Cardiac septum (tissue), 1 donor: ENCODE measurements at regions not wholly inside any gene's neighbourhood (a gene's known extent, or its start where the extent isn't known, plus 50 kb on each side); places are given as distances from the start of the nearest gene placed in this dataset.

Experiments
- DNase-seq: peaks from one replicate; pipeline ENCODE4 v3.0.0-alpha.2; 2020; ENCODE audit warnings: low spot score
- intact Hi-C: fragments of 100-400 bp; cut with DNase I; formaldehyde crosslinking; loops from one replicate; pipeline ENCODE4 v1.14.0; 2022
- donor health status: DM: no; HTN: no; CAD: no.

GRCh38 chr18:76209597-76209996 lies 285.4 kb downstream of the ZNF516 start:
- no peak for DNase-seq
- intact Hi-C loops = no loop called here

GRCh38 chr18:76208678-76209306 lies 286.2 kb downstream of the ZNF516 start:
- no peak for DNase-seq
- intact Hi-C loops = no loop called here

- DNase-seq = no peak
- intact Hi-C loops = no loop called here
Observed at GRCh38 chr18:76205906-76206305, 289.1 kb downstream of the ZNF516 start.

GRCh38 chr18:76203552-76203951 lies 291.5 kb downstream of the ZNF516 start:
- no peak for DNase-seq

GRCh38 chr18:76202322-76202721 lies 292.7 kb downstream of the ZNF516 start:
- DNase-seq = no peak
- intact Hi-C loops = no loop called here

More at GRCh38 chr18:76203552-76203951, 291.5 kb downstream of the ZNF516 start:
- intact Hi-C loops = no loop called here

GRCh38 chr18:76195601-76196000 lies 299.4 kb downstream of the ZNF516 start:
- intact Hi-C loops = no loop called here
- no peak for DNase-seq

- intact Hi-C loops = no loop called here
- no peak for DNase-seq
Observed at GRCh38 chr18:76188097-76188496, 306.9 kb downstream of the ZNF516 start.

- intact Hi-C loops = no loop called here
- DNase-seq = no peak
Observed at GRCh38 chr18:76179257-76179656, 315.8 kb downstream of the ZNF516 start.

GRCh38 chr18:76177160-76177559 lies 317.9 kb downstream of the ZNF516 start:
- intact Hi-C loops = no loop called here
- no peak for DNase-seq

- intact Hi-C loops = no loop called here
- no peak for DNase-seq
Observed at GRCh38 chr18:76174451-76174850, 320.6 kb downstream of the ZNF516 start.

GRCh38 chr18:76169733-76170132 lies 325.3 kb downstream of the ZNF516 start:
- intact Hi-C loops = no loop called here

GRCh38 chr18:76167845-76168621 lies 327.0 kb downstream of the ZNF516 start:
- intact Hi-C loops = no loop called here
- DNase-seq = no peak

More at GRCh38 chr18:76169733-76170132, 325.3 kb downstream of the ZNF516 start:
- DNase-seq = no peak

GRCh38 chr18:76167410-76167809 lies 327.6 kb downstream of the ZNF516 start:
- no peak for DNase-seq
- intact Hi-C loops = no loop called here

- no peak for DNase-seq
- intact Hi-C loops = no loop called here
Observed at GRCh38 chr18:76162886-76163285, 332.2 kb downstream of the ZNF516 start.

GRCh38 chr18:76161983-76162382 lies 333.1 kb downstream of the ZNF516 start:
- intact Hi-C loops = no loop called here

GRCh38 chr18:76153691-76154090 lies 341.4 kb downstream of the ZNF516 start:
- intact Hi-C loops = no loop called here
- DNase-seq = no peak

More at GRCh38 chr18:76161983-76162382, 333.1 kb downstream of the ZNF516 start:
- DNase-seq = no peak

GRCh38 chr18:76149734-76150133 lies 345.3 kb downstream of the ZNF516 start:
- no peak for DNase-seq
- intact Hi-C loops = no loop called here

- intact Hi-C loops = no loop called here
- no peak for DNase-seq
Observed at GRCh38 chr18:76149284-76149683, 345.8 kb downstream of the ZNF516 start.

- intact Hi-C loops = no loop called here
- DNase-seq = no peak
Observed at GRCh38 chr18:76145521-76146376, 349.3 kb downstream of the ZNF516 start.

GRCh38 chr18:76144844-76145243 lies 350.2 kb downstream of the ZNF516 start:
- no peak for DNase-seq
- intact Hi-C loops = no loop called here
